Upper lobe of left lung (tissue), 4 donors: ENCODE measurements at regions not wholly inside any gene's neighbourhood (a gene's known extent, or its start where the extent isn't known, plus 50 kb on each side); places are given as distances from the start of the nearest gene placed in this dataset.

Experiments
- EP300 ChIP-seq, 4 donors: sonication (generic); formaldehyde crosslinking; IDR thresholded peaks; one replicate each; pipeline ENCODE4 v1.5.1; 2017; ENCODE audit warnings: antibody characterized with exemption in 4 of 4, control low read depth in 2 of 4
- POLR2A ChIP-seq, 4 donors: fragments of 450-650 bp; IDR thresholded peaks; one replicate each; pipeline ENCODE4 v1.5.1; 2016 to 2017; ENCODE audit warnings: antibody characterized with exemption in 4 of 4, mild to moderate bottlenecking in 2 of 4
- POLR2AphosphoS5 ChIP-seq, 2 donors: sonication (generic); formaldehyde crosslinking; IDR thresholded peaks; one replicate each; pipeline ENCODE4 v1.5.1; 2017; ENCODE audit warnings: antibody characterized with exemption in 2 of 2
- TF ChIP-seq, protein P1 (sequence below), 6 experiments: fragments of 450-650 bp in 4 of 6; fragments of 200-600 bp in 2 of 6; sonication (generic) in 2 of 6; IDR thresholded peaks; one replicate each; pipeline ENCODE4 v1.5.1; 2016 to 2019; ENCODE audit warnings: antibody characterized with exemption in 6 of 6

DNA sequence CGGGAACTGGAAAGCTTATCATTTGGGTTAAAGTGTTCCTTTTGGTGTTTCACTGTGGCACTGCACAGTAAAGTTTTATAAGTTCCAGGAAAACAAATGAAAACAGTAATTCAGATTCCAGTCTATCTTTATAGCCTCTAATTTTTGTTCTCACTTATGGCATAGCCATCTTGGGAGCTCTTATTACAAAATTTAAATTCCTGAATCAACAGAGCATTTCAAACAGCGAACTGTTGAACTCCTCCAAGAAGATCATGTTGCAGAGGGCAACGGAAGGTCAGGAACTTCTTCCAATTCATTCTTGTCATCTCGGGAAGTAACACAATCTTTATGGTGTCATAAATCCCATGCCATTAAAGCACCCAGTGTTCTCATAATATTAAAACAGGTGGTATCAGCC is 229.1 kb downstream of the KCNC2 start:
- TF ChIP-seq, protein P1, sequence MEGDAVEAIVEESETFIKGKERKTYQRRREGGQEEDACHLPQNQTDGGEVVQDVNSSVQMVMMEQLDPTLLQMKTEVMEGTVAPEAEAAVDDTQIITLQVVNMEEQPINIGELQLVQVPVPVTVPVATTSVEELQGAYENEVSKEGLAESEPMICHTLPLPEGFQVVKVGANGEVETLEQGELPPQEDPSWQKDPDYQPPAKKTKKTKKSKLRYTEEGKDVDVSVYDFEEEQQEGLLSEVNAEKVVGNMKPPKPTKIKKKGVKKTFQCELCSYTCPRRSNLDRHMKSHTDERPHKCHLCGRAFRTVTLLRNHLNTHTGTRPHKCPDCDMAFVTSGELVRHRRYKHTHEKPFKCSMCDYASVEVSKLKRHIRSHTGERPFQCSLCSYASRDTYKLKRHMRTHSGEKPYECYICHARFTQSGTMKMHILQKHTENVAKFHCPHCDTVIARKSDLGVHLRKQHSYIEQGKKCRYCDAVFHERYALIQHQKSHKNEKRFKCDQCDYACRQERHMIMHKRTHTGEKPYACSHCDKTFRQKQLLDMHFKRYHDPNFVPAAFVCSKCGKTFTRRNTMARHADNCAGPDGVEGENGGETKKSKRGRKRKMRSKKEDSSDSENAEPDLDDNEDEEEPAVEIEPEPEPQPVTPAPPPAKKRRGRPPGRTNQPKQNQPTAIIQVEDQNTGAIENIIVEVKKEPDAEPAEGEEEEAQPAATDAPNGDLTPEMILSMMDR (IDR thresholded peaks at IDR 0.05), result no peak
- no peak for TF ChIP-seq POLR2A (IDR thresholded peaks at IDR 0.05)
- no peak for TF ChIP-seq EP300 (IDR thresholded peaks at IDR 0.05)
- TF ChIP-seq POLR2AphosphoS5 (IDR thresholded peaks at IDR 0.05), result no peak
